CD4-positive, alpha-beta T cell treated with Interleukin-15 for 1 hour (primary cell): ENCODE measurements at regions not wholly inside any gene's neighbourhood (a gene's known extent, or its start where the extent isn't known, plus 50 kb on each side); places are given as distances from the start of the nearest gene placed in this dataset.
A peak's percentile ranks its signal among the peaks of the same experiment; 100 is the strongest.

Experiments
- DNase-seq: peaks from one replicate; pipeline ENCODE4 v3.0.0-alpha.2; 2020

DNA sequence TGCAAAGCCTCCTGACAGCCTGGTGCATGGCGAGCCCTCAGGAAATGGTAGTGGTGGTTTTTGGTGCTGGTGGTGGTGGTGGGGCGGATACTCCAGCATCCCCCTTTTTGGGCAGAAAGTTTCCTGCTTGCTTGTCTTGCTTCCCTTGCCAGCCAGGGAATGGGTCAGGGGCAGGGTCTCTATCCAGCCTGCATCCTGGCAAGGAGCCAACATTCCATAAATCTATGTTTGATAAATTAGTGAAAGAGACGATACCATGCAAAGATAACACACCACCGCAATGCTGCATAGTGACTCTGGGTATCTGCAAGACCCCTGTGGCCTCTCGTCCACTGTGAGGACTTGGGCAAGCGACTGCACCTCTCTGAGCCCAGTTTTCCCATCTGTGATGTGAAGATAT lies 246.2 kb downstream of the LRFN2 start:
- DNase-seq: no peak

DNA sequence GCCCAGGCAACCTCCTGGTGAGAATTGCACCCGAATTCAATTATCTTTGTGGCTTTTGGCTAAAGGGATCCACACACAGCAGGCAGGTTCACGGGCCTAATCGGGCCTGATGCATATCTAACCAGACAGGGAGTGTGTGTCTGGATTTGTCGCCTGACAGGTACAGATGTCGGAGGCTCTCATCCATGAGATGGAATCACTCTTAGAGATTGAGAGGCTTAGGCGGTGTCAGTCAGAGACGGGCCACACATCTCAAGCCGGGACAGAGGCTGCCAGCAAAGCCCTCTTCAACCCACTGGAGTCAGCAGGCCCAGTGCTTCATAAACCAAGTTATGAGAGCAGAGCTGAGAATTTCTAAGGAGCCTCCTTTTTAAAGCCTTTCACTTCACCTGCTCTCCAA lies 247.0 kb downstream of the LRFN2 start:
- DNase-seq: no peak

DNA sequence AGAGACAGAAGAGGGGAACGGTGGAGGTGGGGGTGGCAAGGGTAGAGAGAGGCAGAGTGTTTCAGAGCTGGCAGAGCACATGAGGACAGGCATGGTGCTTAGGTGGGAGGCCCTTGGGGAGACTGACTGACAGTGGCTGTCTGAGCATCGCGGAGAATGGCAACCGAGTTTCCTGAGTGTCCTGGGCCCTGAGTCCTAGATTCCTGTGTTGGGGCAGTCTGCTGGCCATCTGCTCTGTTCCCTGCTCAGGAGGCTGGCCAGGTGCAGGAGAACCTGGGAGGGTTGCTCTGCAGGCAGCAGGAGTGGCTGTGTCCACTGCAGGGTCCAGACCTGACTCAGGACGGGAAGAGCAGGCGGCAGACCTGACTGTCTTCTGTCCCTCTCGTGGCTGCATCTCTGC lies 248.9 kb downstream of the LRFN2 start:
- peak; percentile 2 for DNase-seq

DNA sequence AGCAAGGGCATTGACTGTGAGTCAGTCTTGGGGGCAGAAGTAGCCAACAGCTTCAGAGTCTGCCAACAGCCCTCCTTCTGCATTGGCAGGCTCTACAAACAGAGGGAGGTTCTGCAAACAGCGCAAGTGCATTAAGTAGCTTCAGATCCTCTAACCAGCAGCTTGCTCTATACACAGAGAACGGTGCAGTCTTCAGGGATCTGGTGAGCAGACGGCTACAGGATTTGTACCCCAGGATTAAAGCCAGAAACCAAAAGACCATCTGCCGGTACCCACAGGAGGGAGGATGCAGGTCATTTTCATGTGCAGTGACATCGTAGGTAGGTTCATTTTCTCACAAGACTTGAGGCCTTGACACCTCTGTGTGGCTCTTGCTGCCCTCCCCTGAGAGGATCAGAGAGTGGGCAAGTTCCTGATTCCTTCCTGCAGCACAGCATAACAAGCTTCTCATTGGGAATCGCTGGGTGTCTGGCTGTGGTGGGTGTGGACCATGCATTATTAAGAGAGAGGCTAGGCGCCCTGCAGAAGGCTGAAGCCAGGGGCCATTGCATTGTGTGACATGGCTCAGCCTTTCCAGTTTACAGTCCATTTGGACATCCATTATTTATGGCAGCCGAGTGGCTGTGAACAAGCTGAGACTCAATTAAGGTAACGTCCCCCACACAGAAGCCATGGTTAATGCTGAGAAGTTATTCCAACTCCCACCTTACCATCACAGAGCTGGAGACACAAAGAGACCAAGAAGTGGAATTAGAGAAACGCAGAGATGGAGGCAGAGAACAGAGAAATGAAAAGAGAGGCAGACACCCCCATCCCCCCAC lies 250.0 kb downstream of the LRFN2 start:
- peak; percentile 2 for DNase-seq

DNA sequence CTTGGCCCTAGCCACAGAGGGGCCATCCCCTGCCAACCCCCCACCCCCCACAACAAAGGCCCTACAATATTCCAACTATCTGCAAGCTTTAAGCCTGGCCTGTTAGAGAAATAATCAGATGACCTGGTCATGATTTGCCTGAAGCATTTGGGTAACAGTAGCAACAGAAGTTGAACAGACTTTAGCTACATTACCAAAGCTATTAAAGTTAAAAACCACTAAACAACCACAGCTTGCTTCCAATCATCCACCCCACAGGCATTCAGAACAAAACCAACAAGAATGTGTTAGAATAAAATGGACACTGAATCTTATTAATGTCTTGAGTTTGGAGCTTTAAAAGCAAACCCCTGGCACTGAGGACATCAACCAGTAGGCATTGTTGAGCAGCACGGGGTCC lies 250.9 kb downstream of the LRFN2 start:
- no peak for DNase-seq

DNA sequence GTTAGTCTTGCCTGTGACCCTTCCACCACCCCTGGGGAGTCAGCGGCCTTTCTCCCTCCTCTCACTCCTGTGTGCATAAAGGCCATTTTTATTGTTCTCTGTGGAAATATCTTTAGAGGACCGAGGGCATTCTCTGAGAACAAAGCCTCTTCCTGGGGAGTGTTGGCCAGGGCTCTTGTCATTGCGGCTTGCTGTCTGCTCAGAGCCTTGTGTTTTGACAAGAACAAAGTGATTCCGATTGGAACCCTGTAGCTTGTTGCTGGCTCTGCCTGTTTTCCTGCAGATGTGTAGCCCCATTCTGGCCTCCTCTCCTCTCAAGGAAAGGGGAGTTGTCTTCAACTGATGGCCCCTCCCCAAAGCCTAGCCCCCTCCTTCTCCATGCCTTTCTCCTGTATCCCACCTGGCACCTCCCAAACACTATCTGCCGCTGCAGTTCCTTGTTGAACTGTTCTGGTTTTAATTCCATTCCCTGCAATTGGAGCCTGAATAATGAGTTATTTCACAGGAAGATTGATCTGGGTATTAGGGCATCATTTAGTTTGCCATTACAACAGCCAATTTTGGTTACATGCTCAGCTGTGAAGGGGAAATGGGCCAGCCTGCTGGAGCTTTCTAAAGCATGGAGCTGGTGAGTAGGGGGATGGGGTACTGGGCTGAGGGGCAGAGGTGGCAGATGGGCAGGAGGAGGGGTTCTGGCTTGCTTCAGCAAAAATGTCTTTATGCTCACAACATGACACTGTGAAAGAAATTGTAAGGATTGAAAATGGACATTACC lies 252.5 kb downstream of the LRFN2 start:
- DNase-seq: no peak

DNA sequence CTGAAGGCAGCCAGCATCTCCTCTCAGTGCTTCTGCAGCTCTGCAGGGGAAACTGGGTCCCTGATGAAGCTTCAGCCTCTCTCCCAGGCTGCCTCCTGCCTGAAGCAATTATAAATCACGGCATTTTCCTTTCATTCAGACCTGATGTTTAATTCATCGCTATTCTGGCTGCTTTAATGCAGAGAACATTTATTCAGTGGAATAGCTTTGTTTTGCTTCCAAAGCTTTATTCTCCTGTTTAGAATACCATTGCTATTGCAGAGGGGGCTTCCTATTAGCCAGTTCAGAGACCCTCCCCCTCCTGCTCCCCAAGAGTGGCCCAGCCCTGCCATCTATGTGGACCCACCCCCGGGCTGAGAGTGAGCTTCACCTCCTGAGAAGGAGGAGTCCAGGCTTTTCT lies 255.6 kb downstream of the LRFN2 start:
- no peak for DNase-seq

DNA sequence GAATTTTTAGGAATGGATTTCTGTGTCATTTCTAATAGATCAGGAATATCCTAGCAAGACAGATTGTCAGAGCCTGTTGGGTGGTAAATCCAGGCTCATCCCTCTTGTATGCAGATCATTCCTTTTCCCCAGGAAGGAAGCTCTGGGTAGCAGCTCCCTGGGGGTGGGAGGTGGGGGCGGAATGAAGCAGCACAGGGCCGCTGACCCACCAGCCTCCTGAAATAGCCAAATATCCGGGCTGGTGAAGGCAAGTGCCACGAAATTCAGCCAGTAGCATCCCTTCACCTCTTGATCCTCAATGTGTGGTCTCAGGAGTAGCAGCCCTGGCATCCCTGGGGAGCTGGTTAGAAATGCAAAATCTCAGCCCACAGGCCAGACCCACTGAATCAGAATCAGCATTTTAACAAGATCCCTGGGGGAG lies 256.9 kb downstream of the LRFN2 start:
- no peak for DNase-seq

DNA sequence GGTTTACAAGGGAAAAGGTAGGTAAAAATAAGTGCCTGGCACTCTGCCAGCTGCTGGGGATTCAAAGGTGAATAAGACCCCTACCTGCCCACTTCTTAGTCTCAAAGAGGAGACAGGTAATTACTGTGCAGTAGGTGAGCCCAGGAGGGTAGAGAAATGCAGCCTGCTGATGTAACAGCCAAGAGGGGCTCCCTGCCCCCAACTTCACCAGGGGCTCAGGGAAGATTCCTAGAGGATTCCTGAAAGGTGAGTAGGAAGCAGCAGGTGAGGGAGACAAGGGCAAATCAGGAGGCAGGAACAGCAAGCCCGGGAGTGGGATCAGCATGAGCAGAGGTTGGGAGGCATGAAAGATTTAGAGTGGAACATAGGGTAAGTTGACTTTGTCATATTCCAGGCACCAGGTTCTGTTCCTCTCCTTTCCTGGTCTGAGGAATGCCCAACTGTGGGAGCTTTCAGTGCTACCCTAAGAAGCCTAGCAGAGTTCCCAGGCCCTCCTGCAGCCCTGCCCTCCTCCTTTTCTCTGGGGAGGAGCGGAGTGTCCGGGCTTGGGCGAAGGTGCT lies 258.1 kb downstream of the LRFN2 start:
- DNase-seq: no peak

DNA sequence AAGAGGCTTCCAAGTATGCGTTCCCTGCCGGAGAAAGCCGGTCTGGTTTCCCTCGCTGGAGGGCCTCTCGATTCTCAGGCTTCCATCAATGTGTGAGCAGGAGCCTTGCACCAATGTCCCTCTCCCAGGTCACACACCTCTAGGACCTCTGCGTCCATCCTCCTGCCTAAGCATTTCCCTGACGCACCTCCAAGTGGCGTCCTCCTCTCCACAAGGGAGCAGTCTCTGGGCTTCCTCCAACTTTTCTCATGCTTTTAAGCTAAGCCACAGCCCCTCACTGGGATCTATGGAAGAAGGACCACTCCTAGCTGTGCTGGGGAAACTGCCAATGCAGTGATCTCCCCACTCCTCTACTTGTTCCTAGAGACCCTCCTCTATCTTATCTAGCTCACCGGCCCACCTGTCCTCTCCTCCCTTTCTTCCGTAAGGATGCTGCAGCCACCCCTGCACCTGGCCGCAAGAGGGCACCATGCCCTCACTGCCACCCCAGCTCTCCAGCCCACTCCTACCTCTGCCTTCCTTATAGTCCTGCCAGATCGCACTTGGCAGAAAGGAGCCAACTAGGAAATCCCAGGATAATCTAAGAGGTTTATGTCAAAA lies 258.7 kb downstream of the LRFN2 start:
- DNase-seq: no peak

DNA sequence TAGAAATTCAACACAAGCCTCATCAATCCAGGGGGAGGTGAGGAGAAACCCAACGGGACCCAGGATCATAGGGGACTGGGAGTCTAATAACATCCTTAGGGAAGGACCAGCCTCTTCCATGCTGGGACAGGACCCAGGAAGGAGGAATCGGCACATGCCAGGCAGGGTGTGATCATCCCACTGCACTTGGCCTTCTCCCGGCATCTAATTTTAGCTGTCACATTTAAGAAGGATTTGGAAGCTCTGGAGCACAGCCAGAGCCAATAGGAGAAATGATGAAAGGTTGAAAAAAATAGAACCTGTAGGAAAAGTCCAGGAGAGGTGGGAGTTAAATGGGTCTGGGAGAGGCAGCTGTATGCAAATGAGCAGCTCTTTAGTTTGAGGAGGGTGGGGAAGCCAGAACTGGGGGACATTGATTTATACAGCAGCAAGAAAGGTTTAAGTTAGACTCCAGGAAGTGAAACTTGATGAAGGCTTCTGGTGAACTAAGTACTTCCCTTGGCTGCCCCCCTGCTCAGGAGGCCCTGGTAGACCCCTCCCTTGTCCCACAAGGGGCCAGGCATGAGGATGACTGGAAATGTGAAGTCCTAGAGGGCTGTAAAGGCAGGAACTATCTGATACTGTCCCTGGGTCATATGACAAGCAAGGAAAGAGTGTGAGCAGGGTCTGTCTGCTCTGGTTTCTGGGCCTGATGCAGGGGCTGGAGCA lies 260.3 kb downstream of the LRFN2 start:
- DNase-seq: no peak

DNA sequence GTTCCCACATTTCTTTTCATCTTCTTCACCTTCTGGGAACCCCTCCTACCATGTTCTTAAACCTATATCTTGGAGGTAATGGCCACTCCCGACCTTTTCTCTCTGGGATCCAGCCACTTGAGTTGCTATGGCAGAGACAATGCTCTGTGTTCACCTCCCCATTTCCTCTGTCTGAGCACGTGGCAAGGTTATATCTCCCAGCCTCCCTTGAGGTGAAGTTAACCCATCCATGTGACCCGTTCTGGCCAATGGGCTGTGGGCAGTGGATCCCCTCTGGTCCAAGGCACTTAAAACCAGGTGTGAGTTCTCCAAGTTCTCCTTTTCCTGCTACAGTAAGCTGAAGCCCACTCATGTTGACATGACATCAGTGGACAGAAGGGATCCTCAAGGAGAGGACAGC lies 261.4 kb downstream of the LRFN2 start:
- no peak for DNase-seq

DNA sequence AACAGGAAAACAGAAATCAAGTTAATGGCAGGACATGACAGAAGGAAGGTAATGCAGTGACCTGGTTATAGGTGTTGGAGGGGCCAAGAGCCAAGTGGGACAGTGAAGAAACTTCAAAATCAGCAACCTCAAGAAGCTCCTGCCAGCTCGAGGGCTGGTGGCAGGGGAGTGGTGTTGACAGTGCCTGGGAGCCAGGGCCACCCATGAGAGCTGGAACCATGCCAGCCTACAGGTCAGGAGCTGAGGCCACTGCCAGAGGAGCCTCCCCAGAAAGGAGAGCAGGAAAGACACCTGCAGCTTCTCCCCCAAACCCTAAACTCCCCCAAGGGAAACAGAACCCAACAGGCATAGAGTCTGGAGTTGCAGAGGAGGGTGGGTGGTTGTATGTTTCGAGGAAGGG lies 262.1 kb downstream of the LRFN2 start:
- DNase-seq: no peak

DNA sequence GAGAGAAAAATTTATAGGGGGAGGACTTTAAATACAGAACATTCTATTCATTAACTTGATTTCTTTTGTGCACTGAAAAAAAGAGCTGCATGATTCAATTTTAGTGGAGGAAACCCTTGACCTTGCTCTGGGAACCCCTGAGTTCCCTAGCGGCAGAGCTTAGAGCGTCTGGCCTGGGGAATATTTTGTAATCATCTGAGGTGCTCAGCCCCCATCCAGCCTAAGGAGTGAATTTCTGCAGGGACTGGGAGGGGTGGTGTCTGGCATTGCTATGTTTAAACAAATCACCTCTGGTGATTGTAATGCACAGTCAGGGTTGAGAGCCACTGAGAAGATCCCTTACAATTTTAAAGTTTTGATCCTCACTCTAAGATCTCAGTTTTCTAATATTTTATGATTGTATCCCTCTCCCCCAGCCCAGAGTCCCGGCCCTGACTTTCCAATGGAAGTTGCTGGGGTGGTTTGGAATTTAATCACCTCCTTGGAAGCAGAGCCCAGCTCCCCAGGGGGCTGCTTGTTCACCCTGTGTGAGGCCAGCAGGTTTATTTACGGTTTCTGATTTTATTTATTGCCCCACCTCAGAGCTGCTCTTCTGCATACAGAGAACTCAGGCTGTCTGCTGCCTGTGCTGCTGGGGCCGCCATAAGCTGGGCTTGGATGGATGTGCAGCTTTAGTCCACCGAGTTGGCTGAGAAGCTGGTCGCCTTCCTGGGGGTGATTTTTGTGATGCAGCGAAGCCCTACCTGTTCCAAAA lies 263.1 kb downstream of the LRFN2 start:
- DNase-seq: no peak

DNA sequence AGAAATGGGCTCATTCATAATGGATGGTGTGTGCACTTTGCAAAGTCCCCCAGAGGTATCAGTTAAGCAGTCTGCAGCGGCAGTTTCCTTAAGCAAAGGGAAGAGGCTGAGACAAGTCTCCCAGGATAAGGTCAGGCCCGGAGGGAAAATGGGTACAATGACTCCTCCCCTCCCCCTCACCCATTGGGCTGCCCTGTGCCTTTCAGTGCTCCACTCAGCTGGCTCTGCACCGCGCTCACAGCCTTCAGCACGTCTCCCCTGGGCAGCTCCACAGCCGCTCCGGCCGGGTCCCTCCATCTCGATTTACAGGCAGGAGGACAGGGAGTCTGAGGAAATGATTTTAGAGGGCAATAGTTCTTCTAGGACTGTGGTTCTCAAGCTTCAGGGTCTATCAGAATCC lies 264.8 kb downstream of the LRFN2 start:
- DNase-seq: no peak

DNA sequence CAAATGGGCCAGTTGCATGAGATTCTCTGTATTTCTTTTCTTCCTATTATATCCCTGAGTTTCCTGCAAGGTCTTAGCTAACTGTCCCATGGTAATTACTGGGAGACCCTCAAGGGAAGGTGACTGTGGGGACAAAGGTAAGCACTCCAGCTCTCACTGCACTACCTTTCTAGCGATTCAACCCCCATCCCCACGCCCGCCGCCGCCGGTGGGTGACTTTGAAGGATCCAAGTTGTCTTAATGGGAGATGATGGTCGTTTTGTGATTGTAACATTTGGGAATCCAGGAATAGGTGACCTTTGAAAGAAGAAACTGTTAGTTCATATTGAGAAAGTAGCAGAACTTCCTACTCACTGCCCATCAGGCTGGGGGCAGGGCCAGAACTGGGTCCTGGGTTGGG lies 265.5 kb downstream of the LRFN2 start:
- no peak for DNase-seq

DNA sequence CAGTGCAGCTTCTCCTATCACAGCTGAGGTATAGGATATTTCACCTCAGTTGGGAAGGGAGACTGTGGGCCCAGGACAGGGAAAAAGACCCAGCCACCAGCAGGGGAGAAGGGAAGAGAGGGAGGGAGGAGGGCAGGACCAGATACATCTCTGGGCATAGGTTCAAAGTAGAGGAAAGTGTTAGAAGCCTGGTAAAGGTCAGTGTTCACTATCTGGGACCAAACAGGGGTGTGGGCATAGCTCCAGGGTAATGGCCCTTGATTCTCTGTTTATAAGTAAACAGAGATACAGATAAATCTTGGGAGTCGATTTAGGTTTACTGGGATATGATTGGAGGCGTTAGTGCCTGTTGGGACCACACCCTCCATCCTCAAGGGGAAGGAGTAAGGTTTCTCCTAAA lies 266.2 kb downstream of the LRFN2 start:
- no peak for DNase-seq

DNA sequence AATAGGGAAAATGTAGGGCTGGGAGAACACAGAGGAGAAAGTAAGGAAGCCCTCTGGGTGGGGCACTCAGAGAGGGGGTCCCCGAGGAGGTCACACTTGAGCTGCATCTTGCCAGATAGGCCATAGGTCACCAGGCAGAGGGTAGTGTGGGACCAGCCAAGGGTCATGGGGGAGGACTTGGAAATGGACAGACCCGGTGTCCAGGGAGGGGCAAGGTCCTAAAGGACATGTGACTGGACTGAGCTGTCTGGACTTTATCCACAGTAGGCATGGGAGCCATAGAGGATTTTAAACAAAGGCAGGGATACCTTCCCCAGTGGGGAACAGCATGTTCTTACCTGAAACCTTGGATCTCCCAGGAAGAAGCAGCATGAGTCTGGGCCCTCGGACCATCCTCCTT lies 266.7 kb downstream of the LRFN2 start:
- no peak for DNase-seq

DNA sequence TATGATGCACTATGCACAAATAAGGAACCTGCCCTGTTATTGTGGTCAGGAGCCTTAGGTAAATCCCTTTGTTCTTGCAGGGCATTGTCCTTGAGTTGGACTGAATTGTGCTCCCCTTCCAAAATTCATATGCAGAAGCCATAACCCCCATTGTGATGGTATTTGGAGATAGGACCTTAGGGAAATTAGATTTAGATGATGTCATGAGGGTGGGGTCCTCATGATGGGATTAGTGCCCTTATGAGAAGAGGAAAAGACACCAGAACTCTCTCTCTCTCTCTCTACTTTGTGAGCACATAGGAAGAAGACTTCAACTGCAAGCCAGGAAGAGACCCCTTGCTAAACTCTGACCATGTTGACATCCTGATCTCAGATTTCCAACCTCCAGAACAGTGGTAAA lies 268.0 kb downstream of the LRFN2 start:
- no peak for DNase-seq

DNA sequence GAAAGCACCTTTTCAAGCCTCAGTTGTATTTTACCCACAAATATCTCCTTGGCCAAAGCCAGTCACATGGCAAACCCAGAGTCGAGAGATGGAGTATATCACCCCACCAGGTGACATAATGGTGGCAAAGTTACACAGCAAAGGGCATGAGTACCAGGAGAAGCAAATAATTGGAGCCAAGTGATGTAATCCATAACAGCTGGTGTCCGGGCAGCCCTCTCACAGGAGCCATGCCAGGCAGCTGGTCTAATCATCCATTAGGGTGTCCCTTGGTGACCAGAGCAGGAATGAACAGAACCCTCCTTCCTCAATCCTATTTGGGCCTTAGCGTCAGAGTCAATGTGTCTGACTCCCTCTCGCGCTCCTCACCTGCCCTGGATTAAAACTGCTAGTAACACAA lies 272.1 kb downstream of the LRFN2 start:
- no peak for DNase-seq

DNA sequence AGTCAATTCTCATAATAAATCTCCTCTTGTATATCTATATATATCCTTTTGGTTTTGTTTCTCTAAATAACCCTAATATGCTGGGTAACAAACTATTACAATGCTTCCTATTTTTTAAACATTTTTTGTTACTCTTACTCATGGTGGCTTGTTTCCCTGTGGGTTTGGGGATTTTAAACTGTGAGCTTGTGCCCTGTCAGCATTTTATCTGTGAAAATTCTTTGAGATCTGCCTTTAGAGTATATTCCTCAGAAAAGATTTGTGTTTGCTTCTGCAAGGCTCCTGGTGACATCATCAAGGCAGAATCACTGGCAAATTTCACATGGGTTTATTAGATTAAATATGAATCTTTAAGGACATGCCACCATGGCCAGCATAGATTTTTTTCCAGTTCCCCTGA lies 273.6 kb downstream of the LRFN2 start:
- DNase-seq: no peak
